ENCODE measurements at regions not wholly inside any gene's neighbourhood (a gene's known extent, or its start where the extent isn't known, plus 50 kb on each side); places are given as distances from the start of the nearest gene placed in this dataset.

GRCh38 chr1:201685485-201685884 is 143.5 kb upstream of the IPO9 start:
- H2AFZ ChIP-seq (ENCODE audit: low read depth, low read length), result no peak overlapping the region
- H3K4me1 ChIP-seq (ENCODE audit: low read length), result peaks cover 36% of the 10 kb centered on the region
- TF ChIP-seq EZH2phosphoT487 (IDR thresholded peaks at IDR 0.05; ENCODE audit: low read depth) (no peak), CTCF (IDR thresholded peaks at IDR 0.05; ENCODE audit: low read depth, low read length) (no peak)
- H3K27me3 ChIP-seq (ENCODE audit: low read depth, low read length), result no peaks in the 10 kb centered on the region
- no peak overlapping the region for H3K4me3 ChIP-seq (ENCODE audit: low read length)
- H3K27ac ChIP-seq (ENCODE audit: low read length), result peak overlapping the region; percentile 89
- H4K20me1 ChIP-seq (ENCODE audit: insufficient read depth, low read length), result no peaks in the 10 kb centered on the region
- H3K36me3 ChIP-seq (replicated peaks; ENCODE audit: low read depth, low read length), result no peaks in the 10 kb centered on the region
- H3K79me2 ChIP-seq (ENCODE audit: low read length), result no peaks in the 10 kb centered on the region
- no peaks in the 10 kb centered on the region for H3K9me3 ChIP-seq (ENCODE audit: insufficient read depth, low read length)
- H3K4me2 ChIP-seq (ENCODE audit: low read length), result peak overlapping the region; percentile 79
- H3K9ac ChIP-seq (ENCODE audit: low read length), result peak overlapping the region; percentile 67

- Histone ChIP-seq H3K27me3 (ENCODE audit: low read depth, low read length) (0 out of 2 replicates have a peak, but pooled peaks cover under 1% of the 10 kb centered on the region), H3K4me2 (ENCODE audit: low read length) (peak overlapping the region; percentile 79), H2AFZ (ENCODE audit: low read depth, low read length) (peak overlapping the region; percentile 20; the same call in 1 of the 2 replicates), H3K4me1 (ENCODE audit: low read length) (peaks cover 36% of the 10 kb centered on the region), H3K9ac (ENCODE audit: low read length) (peak overlapping the region; percentile 67), H3K36me3 (replicated peaks; ENCODE audit: low read depth, low read length) (no peaks in the 10 kb centered on the region), H3K79me2 (ENCODE audit: low read length) (no peaks in the 10 kb centered on the region), H3K27ac (ENCODE audit: low read length) (peak overlapping the region; percentile 89), H3K4me3 (ENCODE audit: low read length) (peak overlapping the region; percentile 63), H4K20me1 (ENCODE audit: insufficient read depth, low read length) (no peaks in the 10 kb centered on the region), H3K9me3 (ENCODE audit: insufficient read depth, low read length) (no peaks in the 10 kb centered on the region)
- no peak for TF ChIP-seq CTCF (IDR thresholded peaks at IDR 0.05; ENCODE audit: low read depth, low read length)
- TF ChIP-seq EZH2phosphoT487 (IDR thresholded peaks at IDR 0.05; ENCODE audit: low read depth), result no peak
Observed at GRCh38 chr1:201686714-201687455, 142.1 kb upstream of the IPO9 start.

DNA sequence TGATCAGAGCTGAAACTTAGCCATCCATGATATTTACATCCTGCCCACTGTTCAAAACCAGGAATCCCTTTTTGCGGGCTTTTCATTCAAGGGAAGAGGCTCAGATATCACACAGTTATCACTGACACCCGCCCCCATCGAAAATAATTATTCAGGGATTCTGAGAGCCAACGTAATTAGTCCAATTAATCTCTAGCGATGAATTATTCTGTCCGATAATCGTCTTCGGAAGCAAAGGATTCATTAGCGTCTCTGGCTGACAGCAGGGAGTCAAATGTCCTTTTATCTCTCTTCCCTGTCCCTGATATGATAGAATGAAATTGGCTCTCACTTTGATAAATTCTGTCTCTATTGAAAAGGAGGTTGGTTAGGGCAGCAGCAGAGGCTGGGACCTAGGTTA is 140.4 kb upstream of the IPO9 start:
- Histone ChIP-seq H3K79me2 (ENCODE audit: low read length) (no peaks in the 10 kb centered on the region), H3K36me3 (replicated peaks; ENCODE audit: low read depth, low read length) (no peaks in the 10 kb centered on the region), H4K20me1 (ENCODE audit: insufficient read depth, low read length) (no peaks in the 10 kb centered on the region), H3K4me1 (ENCODE audit: low read length) (peaks cover 36% of the 10 kb centered on the region), H3K27ac (ENCODE audit: low read length) (no peak overlapping the region), H3K27me3 (ENCODE audit: low read depth, low read length) (0 out of 2 replicates have a peak, but pooled peaks cover 3% of the 10 kb centered on the region), H2AFZ (ENCODE audit: low read depth, low read length) (no peak overlapping the region), H3K4me2 (ENCODE audit: low read length) (no peak overlapping the region), H3K4me3 (ENCODE audit: low read length) (no peak overlapping the region), H3K9me3 (ENCODE audit: insufficient read depth, low read length) (no peaks in the 10 kb centered on the region), H3K9ac (ENCODE audit: low read length) (no peak overlapping the region)
- TF ChIP-seq CTCF (IDR thresholded peaks at IDR 0.05; ENCODE audit: low read depth, low read length) (no peak), EZH2phosphoT487 (IDR thresholded peaks at IDR 0.05; ENCODE audit: low read depth) (no peak)

- H3K4me2 ChIP-seq (ENCODE audit: low read length), result no peak overlapping the region
- TF ChIP-seq CTCF (IDR thresholded peaks at IDR 0.05; ENCODE audit: low read depth, low read length) (no peak), EZH2phosphoT487 (IDR thresholded peaks at IDR 0.05; ENCODE audit: low read depth) (no peak)
- peaks cover 36% of the 10 kb centered on the region for H3K4me1 ChIP-seq (ENCODE audit: low read length)
- H3K9me3 ChIP-seq (ENCODE audit: insufficient read depth, low read length), result no peaks in the 10 kb centered on the region
- H4K20me1 ChIP-seq (ENCODE audit: insufficient read depth, low read length), result no peaks in the 10 kb centered on the region
- no peak overlapping the region for H3K9ac ChIP-seq (ENCODE audit: low read length)
- no peaks in the 10 kb centered on the region for H3K79me2 ChIP-seq (ENCODE audit: low read length)
- no peaks in the 10 kb centered on the region for H3K36me3 ChIP-seq (replicated peaks; ENCODE audit: low read depth, low read length)
- H2AFZ ChIP-seq (ENCODE audit: low read depth, low read length), result no peak overlapping the region
- H3K4me3 ChIP-seq (ENCODE audit: low read length), result no peak overlapping the region
- no peak overlapping the region for H3K27ac ChIP-seq (ENCODE audit: low read length)
- peaks cover 6% of the 10 kb centered on the region; the same call in 1 of the 2 replicates for H3K27me3 ChIP-seq (ENCODE audit: low read depth, low read length)
Observed at GRCh38 chr1:201689647-201690046, 139.3 kb upstream of the IPO9 start.

Data from OCI-LY3 (cell line).